WTC11 (cell line): ENCODE measurements at regions not wholly inside any gene's neighbourhood (a gene's known extent, or its start where the extent isn't known, plus 50 kb on each side); places are given as distances from the start of the nearest gene placed in this dataset.

ENCODE experiments used
- ATAC-seq: fragments of 200-7000 bp; cut with Tn5 transposase; 2 replicates; pipeline ENCODE4 v1.10.0; 2021; ENCODE audit warnings: mild to moderate bottlenecking, moderate library complexity
- CTCF ChIA-PET: fragments of 300-600 bp; sonication (Branson Sonifier 250); formaldehyde crosslinking; loops from one replicate; lab custom pipeline; 2021; ENCODE audit warnings: antibody characterized with exemption; lab: Charles Lee
- POLR2A ChIA-PET: fragments of 350-600 bp; sonication (Branson Sonifier 250); formaldehyde crosslinking; loops from one replicate; lab custom pipeline; 2021; ENCODE audit warnings: antibody characterized with exemption; lab: Charles Lee
- DNase-seq: peaks from one replicate; pipeline ENCODE4 v3.0.0; 2021; ENCODE audit warnings: low spot score
- H3K27ac Mint-ChIP-seq: 2 replicates; pipeline ENCODE4 v1.8.0; 2021; ENCODE audit warnings: mixed read lengths
- H3K27me3 Mint-ChIP-seq: 2 replicates; pipeline ENCODE4 v1.8.0; 2021; ENCODE audit warnings: low read depth, mild to moderate bottlenecking, moderate library complexity, mixed read lengths
- H3K36me3 Mint-ChIP-seq: 2 replicates; pipeline ENCODE4 v1.8.0; 2021; ENCODE audit warnings: mixed read lengths
- H3K4me1 Mint-ChIP-seq: 2 replicates; pipeline ENCODE4 v1.8.0; 2022; ENCODE audit warnings: mixed read lengths
- H3K4me3 Mint-ChIP-seq: 2 replicates; pipeline ENCODE4 v1.8.0; 2021; ENCODE audit warnings: mild to moderate bottlenecking, moderate library complexity, mixed read lengths
- H3K9me3 Mint-ChIP-seq: 2 replicates; pipeline ENCODE4 v1.8.0; 2021; ENCODE audit warnings: mixed read lengths
- ESRRA ChIP-seq: sonication (generic); formaldehyde crosslinking; IDR thresholded peaks from 2 replicates; pipeline ENCODE4 v1.8.1; 2022; ENCODE audit warnings: mild to moderate bottlenecking, missing genetic modification reagents, borderline replicate concordance
- GABPB1 ChIP-seq: sonication (generic); formaldehyde crosslinking; IDR thresholded peaks from 2 replicates; pipeline ENCODE4 v1.8.1; 2023; ENCODE audit warnings: mild to moderate bottlenecking, missing genetic modification reagents
- GRHL2 ChIP-seq: fragments of 250-450 bp; sonication (Bioruptor Pico); IDR thresholded peaks from 2 replicates; pipeline ENCODE4 v1.8.0; 2022; ENCODE audit warnings: mild to moderate bottlenecking, moderate library complexity; ENCODE audit not compliant: insufficient replicate concordance, severe bottlenecking
- GTF2I ChIP-seq: fragments of 250-450 bp; sonication (Bioruptor Pico); conservative IDR thresholded peaks from 2 replicates; pipeline ENCODE4 v1.4.0; 2021; ENCODE audit warnings: mild to moderate bottlenecking
- KAT7 ChIP-seq: sonication (generic); formaldehyde crosslinking; IDR thresholded peaks from 2 replicates; pipeline ENCODE4 v1.8.1; 2023; ENCODE audit warnings: missing genetic modification reagents, mild to moderate bottlenecking, borderline replicate concordance
- MXD4 ChIP-seq: fragments of 250-450 bp; sonication (Bioruptor Pico); IDR thresholded peaks from 2 replicates; pipeline ENCODE4 v1.8.0; 2021; ENCODE audit warnings: mild to moderate bottlenecking, moderate library complexity, borderline replicate concordance
- NFE2L1 ChIP-seq: sonication (generic); formaldehyde crosslinking; IDR thresholded peaks from 2 replicates; pipeline ENCODE4 v1.8.1; 2023; ENCODE audit warnings: missing genetic modification reagents
- NR1H2 ChIP-seq: sonication (generic); formaldehyde crosslinking; IDR thresholded peaks from 2 replicates; pipeline ENCODE4 v1.9.0; 2021; ENCODE audit warnings: mild to moderate bottlenecking, moderate library complexity, missing genetic modification reagents
- OVOL2 ChIP-seq: fragments of 250-450 bp; sonication (Bioruptor Pico); IDR thresholded peaks from 2 replicates; pipeline ENCODE4 v1.9.0; 2021; ENCODE audit warnings: mild to moderate bottlenecking, borderline replicate concordance
- RELA ChIP-seq: sonication (generic); formaldehyde crosslinking; IDR thresholded peaks from 2 replicates; pipeline ENCODE4 v1.8.1; 2022; ENCODE audit warnings: missing genetic modification reagents, mild to moderate bottlenecking, borderline replicate concordance
- SMAD4 ChIP-seq: sonication (generic); formaldehyde crosslinking; IDR thresholded peaks from 2 replicates; pipeline ENCODE4 v1.8.0; 2022; ENCODE audit warnings: mild to moderate bottlenecking, missing genetic modification reagents
- ZBTB21 ChIP-seq: sonication (generic); formaldehyde crosslinking; IDR thresholded peaks from 2 replicates; pipeline ENCODE4 v1.8.1; 2023; ENCODE audit warnings: mild to moderate bottlenecking, missing genetic modification reagents, borderline replicate concordance
- ZNF138 ChIP-seq: sonication (generic); formaldehyde crosslinking; conservative IDR thresholded peaks from 2 replicates; pipeline ENCODE4 v1.8.1; 2022; ENCODE audit warnings: mild to moderate bottlenecking, moderate library complexity, missing genetic modification reagents
- ZNF396 ChIP-seq: fragments of 250-450 bp; sonication (Bioruptor Pico); IDR thresholded peaks from 2 replicates; pipeline ENCODE4 v1.8.0; 2021; ENCODE audit warnings: mild to moderate bottlenecking, moderate library complexity, borderline replicate concordance
- TF ChIP-seq, protein P1 (sequence below): sonication (generic); formaldehyde crosslinking; IDR thresholded peaks from 2 replicates; pipeline ENCODE4 v1.8.1; 2023; ENCODE audit warnings: mild to moderate bottlenecking, missing genetic modification reagents, moderate library complexity
- TF ChIP-seq, protein P2 (sequence below): sonication (generic); formaldehyde crosslinking; IDR thresholded peaks from 2 replicates; pipeline ENCODE4 v1.8.1; 2022; ENCODE audit warnings: low read depth, mild to moderate bottlenecking, moderate library complexity, missing genetic modification reagents, borderline replicate concordance
- TF ChIP-seq, protein P3 (sequence below): sonication (generic); formaldehyde crosslinking; IDR thresholded peaks from 2 replicates; pipeline ENCODE4 v1.8.1; 2023; ENCODE audit warnings: mild to moderate bottlenecking, missing genetic modification reagents, borderline replicate concordance
- TF ChIP-seq, protein P4 (sequence below): fragments of 250-450 bp; sonication (Bioruptor Pico); IDR thresholded peaks from 2 replicates; pipeline ENCODE4 v1.9.0; 2021; ENCODE audit warnings: moderate library complexity, mild to moderate bottlenecking, inconsistent platforms, borderline replicate concordance

DNA sequence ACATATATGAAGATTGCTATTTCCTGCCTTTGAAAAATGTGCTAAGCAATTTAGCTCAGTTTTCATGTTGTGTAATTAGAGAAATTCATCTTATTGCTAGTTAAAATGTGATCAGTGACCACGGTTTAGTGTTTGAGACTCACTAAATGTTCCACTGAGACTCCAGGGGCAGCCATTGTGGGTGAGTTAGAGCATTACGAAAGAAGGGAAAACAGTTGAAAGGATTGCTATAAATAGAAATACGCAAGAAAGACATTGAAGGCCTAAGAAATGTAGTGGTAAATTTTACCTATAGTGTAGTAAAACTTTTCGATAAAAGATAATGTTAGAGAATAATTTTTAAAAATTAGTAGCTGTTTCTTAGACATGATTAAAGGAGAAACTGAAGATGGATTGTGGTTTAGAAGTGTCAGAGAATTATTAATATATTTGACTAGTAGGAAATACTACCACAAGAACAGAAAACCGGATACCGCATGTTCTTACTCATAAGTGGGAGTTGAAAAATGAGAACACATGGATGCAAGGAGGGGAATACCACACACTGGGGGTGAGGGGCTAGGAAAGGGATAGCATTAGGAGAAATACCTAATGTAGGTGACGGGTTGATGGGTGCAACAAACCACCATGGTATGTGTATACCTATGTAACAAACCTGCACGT, 394.5 kb downstream of the SEMA3D start:
- POLR2A ChIA-PET: no interaction called here
- Mint-ChIP-seq H3K27ac (no peak overlapping the region), H3K9me3 (peaks cover 20% of the 10 kb centered on the region), H3K4me1 (no peaks in the 10 kb centered on the region), H3K36me3 (peaks cover 11% of the 10 kb centered on the region; the same call in 1 of the 2 replicates), H3K27me3 (no peaks in the 10 kb centered on the region), H3K4me3 (no peak overlapping the region)
- CTCF ChIA-PET: no interaction called here
- no peak for ATAC-seq
- TF ChIP-seq, protein P1, sequence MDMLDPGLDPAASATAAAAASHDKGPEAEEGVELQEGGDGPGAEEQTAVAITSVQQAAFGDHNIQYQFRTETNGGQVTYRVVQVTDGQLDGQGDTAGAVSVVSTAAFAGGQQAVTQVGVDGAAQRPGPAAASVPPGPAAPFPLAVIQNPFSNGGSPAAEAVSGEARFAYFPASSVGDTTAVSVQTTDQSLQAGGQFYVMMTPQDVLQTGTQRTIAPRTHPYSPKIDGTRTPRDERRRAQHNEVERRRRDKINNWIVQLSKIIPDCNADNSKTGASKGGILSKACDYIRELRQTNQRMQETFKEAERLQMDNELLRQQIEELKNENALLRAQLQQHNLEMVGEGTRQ: no peak
- TF ChIP-seq SMAD4 (CRISPR knock-in tag) (no peak), GABPB1 (CRISPR knock-in tag) (no peak), ZNF138 (CRISPR knock-in tag) (no peak), ZNF396 (CRISPR knock-in tag) (no peak), RELA (CRISPR knock-in tag) (no peak), ESRRA (CRISPR knock-in tag) (no peak), GTF2I (CRISPR knock-in tag) (no peak)
- TF ChIP-seq, protein P2, sequence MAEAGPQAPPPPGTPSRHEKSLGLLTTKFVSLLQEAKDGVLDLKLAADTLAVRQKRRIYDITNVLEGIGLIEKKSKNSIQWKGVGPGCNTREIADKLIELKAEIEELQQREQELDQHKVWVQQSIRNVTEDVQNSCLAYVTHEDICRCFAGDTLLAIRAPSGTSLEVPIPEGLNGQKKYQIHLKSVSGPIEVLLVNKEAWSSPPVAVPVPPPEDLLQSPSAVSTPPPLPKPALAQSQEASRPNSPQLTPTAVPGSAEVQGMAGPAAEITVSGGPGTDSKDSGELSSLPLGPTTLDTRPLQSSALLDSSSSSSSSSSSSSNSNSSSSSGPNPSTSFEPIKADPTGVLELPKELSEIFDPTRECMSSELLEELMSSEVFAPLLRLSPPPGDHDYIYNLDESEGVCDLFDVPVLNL (CRISPR knock-in tag): no peak
- TF ChIP-seq, protein P3, sequence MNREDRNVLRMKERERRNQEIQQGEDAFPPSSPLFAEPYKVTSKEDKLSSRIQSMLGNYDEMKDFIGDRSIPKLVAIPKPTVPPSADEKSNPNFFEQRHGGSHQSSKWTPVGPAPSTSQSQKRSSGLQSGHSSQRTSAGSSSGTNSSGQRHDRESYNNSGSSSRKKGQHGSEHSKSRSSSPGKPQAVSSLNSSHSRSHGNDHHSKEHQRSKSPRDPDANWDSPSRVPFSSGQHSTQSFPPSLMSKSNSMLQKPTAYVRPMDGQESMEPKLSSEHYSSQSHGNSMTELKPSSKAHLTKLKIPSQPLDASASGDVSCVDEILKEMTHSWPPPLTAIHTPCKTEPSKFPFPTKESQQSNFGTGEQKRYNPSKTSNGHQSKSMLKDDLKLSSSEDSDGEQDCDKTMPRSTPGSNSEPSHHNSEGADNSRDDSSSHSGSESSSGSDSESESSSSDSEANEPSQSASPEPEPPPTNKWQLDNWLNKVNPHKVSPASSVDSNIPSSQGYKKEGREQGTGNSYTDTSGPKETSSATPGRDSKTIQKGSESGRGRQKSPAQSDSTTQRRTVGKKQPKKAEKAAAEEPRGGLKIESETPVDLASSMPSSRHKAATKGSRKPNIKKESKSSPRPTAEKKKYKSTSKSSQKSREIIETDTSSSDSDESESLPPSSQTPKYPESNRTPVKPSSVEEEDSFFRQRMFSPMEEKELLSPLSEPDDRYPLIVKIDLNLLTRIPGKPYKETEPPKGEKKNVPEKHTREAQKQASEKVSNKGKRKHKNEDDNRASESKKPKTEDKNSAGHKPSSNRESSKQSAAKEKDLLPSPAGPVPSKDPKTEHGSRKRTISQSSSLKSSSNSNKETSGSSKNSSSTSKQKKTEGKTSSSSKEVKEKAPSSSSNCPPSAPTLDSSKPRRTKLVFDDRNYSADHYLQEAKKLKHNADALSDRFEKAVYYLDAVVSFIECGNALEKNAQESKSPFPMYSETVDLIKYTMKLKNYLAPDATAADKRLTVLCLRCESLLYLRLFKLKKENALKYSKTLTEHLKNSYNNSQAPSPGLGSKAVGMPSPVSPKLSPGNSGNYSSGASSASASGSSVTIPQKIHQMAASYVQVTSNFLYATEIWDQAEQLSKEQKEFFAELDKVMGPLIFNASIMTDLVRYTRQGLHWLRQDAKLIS (CRISPR knock-in tag): no peak
- TF ChIP-seq, protein P4, sequence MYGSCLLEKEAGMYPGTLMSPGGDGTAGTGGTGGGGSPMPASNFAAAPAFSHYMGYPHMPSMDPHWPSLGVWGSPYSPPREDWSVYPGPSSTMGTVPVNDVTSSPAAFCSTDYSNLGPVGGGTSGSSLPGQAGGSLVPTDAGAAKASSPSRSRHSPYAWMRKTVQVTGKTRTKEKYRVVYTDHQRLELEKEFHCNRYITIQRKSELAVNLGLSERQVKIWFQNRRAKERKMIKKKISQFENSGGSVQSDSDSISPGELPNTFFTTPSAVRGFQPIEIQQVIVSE (CRISPR knock-in tag): no peak
- no peak for DNase-seq

DNA sequence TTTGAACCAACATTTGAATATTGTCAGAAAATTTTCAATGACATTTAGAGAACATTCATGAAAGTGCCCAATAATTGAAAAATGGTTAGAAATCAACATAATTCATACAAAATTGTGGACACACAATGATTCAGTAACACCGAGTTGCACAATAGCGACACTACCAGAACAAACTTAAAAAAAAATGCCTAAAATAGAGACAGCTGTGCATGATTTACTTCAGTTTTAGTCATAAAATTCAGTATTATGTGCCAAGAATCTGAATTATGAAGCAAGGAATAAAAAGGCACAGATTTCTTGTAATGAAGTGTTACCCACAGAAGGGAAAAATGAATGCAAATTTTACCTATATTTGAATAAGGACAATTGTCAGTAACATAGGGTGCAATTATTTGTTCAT, 396.0 kb downstream of the SEMA3D start:
- Mint-ChIP-seq H3K9me3 (peaks cover 5% of the 10 kb centered on the region), H3K27ac (no peak overlapping the region), H3K4me3 (no peak overlapping the region), H3K4me1 (no peaks in the 10 kb centered on the region), H3K27me3 (no peaks in the 10 kb centered on the region), H3K36me3 (no peaks in the 10 kb centered on the region; the same call in 1 of the 2 replicates)
- ChIA-PET CTCF (no interaction called here), POLR2A (no interaction called here)
- ATAC-seq (no peak), DNase-seq (no peak)
- no peak for TF ChIP-seq ZNF138 (CRISPR knock-in tag)
- TF ChIP-seq NR1H2 (CRISPR knock-in tag): no peak
- no peak for TF ChIP-seq GRHL2 (CRISPR knock-in tag)
- no peak for TF ChIP-seq KAT7 (CRISPR knock-in tag)
- no peak for TF ChIP-seq ZBTB21 (CRISPR knock-in tag)
- no peak for TF ChIP-seq OVOL2 (CRISPR knock-in tag)
- no peak for TF ChIP-seq MXD4
- no peak for TF ChIP-seq NFE2L1 (CRISPR knock-in tag)
